ENCODE measurements at regions not wholly inside any gene's neighbourhood (a gene's known extent, or its start where the extent isn't known, plus 50 kb on each side); places are given as distances from the start of the nearest gene placed in this dataset.
"Not testable (repeated sequence)": the region's sequence is repeated elsewhere in the genome, so short reads cannot be mapped to it uniquely, and the experiment has no call there.

DNA sequence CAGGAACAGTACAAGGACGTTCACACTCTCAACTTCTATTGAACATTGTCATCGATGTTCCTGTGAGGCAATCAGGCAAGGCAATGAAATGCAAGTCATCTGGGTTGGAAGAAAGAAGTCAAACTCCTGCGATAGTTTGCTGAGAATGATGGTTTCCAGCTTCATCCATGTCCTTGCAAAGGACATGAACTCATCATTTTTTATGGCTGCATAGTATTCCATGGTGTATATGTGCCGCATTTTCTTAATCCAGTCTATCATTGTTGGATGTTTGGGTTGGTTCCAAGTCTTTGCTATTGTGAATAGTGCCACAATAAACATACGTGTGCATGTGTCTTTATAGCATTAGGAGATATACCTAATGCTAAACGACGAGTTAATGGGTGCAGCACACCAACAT is 180.0 kb downstream of the RTP5 start:
- not testable (repeated sequence) for DNase-seq (ENCODE audit: low spot score)

- DNase-seq (ENCODE audit: low spot score), result no peak
These were observed 181.9 kb downstream of the RTP5 start for GRCh38 chr2:242051463-242051862.

GRCh38 chr2:242052421-242052820 is 182.9 kb downstream of the RTP5 start:
- DNase-seq (ENCODE audit: low spot score), result no peak

DNA sequence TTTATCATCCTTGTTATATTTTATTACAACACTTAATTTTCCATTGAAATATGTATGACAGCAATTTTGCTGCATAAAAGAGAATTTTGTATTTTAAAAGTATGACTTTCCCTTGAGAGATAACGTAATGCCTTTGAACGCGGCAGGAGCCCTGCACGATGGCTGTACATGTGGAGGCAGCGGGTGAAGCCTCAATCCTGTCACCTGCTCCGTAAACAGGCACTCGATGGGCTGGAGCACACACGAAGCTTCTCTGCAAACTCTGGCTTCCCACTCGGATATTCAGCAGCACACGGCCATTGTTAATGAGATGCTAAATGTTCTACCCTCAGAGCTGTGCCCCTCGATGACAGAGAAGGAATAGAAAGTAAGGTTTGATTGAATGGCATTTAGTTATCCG is 184.4 kb downstream of the RTP5 start:
- no peak for DNase-seq (ENCODE audit: low spot score)

- DNase-seq (ENCODE audit: low spot score), result no peak
These were observed 184.9 kb downstream of the RTP5 start for GRCh38 chr2:242054406-242054805.

DNA sequence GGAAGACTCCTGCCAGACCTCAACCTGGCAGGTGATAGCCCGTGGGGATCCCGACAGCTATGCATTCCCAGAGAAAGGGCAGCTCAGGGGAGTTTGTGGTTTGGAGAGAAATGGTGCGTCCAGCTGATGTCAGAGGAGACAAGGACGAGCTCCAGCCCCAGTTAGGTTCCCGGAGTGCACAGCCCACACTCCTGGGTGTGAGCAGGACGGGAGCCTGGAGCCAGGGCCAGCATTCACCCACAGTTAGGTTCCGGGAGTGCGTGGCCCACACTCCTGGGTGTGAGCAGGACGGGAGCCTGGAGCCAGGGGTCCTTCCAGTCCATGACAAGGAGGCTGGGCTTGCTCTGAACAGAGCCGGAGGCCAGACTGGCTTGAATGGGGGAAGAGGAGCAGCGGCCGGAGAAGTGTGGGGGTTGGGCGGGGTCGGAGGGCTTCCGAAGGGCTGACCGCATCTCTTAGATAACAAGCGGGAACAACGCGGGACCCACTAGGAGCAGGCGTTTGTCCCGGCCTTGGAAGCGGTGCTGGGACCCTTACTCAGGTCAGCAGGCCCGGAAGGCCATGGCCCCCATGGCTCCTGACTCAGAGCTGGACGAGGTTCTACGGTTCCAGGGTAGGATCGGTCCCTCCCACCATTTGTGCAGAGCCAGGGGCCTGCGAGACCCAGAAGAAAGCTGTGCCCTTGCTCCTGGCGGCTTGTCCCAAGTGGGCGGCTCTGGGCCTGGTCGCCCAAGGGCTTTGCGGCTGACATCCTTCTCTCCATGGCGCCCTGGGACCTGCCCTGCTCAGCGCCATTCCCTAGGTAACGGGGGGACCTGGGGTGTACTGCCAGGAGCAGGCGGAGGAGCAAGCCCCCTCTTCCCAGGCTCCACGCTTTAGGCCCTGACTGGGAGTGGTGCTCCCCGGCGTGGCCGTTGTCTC is 185.6 kb downstream of the RTP5 start:
- no peak for DNase-seq (ENCODE audit: low spot score)

DNA sequence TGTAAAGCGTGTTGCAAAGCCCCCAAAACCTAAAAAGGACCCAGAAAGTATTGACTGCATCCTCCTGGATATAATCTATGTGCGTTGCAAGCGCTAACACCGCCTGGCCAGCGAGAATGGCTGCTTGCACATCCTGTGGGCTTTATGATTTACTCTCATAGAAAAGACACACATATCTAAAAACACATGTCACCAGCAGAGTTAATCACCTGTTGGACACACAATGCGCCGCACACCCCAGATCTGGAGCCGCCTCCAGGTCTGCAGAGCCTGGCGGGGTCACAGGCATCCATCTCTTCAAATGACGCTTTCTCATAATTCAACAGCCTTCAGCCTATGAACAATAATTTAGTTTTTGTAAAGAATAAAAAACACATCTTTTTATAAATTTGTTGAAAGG is 186.5 kb downstream of the RTP5 start:
- DNase-seq (ENCODE audit: low spot score), result no peak

DNA sequence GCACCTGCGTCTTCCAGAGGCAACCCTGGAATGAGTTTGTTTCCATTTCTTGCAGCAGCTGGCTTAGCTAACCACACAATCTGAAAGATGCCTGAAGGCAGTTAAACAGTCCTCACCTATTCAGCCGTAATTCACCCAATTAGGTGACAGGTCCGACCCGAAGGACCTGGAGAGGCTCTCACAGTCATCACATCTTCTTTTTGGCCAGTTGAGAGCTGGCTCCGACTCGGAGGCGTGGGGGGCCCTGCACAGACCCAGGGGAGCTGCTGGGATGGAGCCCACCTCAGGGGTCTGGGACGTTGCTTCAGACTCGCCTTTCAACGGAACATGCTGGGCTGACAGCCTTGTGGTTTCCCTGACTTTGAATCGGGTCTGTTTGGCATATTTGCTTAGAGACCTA is 187.3 kb downstream of the RTP5 start:
- DNase-seq (ENCODE audit: low spot score), result no peak

DNA sequence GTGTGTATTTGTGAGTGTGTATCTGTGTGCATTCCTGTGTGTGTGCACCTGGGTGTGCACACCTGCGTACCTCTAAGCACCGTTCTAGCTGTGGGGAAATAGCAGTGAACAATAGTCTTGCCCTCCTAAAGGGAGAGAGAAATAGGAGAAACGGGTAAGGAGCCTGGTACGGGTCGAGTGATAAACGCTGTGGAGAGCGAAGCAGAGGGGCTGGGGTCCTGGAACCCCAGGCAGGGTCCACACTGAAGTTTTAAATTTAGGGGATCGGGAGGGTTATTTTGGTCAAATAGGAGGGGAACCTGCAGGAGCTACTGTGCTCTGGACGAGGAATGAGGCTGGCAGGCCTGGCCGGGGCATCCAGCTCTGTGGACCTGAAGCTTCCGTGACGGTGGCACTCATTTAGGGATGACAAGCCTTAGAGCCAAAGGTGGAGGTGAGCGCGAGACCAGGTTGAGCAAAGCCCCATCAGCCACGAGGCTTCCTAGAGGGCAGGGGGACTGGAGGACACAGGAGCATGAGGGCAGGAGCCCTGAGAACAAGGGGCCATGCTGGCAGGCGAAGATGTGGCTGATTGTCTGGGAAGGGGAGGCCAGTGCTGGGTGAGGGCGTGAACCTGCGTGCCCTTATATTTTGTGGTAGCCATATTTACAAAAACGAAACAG is 188.0 kb downstream of the RTP5 start:
- DNase-seq (ENCODE audit: low spot score), result no peak

- DNase-seq (ENCODE audit: low spot score), result no peak
These were observed 188.7 kb downstream of the RTP5 start for GRCh38 chr2:242058116-242058680.

- DNase-seq (ENCODE audit: low spot score), result no peak
These were observed 190.0 kb downstream of the RTP5 start for GRCh38 chr2:242059566-242059965.

GRCh38 chr2:242060212-242060835 is 190.8 kb downstream of the RTP5 start:
- DNase-seq (ENCODE audit: low spot score), result no peak

DNA sequence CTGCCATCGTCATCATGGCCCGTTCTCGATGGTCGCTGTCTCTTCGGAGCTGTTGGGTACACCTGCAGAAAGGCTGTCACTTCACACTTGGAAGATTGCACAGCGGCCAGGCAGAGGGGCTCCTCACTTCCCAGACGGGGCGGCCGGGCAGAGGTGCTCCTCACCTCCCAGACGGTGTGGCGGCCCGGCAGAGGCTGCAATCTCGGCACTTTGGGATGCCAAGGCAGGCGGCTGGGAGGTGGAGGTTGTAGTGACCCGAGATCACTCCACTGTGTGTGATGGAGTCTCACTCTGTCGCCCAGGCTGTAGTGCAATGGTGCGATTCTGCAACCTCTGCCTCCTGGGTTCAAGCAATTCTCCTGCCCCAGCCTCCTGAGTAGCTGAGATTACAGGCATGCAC is 192.4 kb downstream of the RTP5 start:
- DNase-seq (ENCODE audit: low spot score), result not testable (repeated sequence)

DNA sequence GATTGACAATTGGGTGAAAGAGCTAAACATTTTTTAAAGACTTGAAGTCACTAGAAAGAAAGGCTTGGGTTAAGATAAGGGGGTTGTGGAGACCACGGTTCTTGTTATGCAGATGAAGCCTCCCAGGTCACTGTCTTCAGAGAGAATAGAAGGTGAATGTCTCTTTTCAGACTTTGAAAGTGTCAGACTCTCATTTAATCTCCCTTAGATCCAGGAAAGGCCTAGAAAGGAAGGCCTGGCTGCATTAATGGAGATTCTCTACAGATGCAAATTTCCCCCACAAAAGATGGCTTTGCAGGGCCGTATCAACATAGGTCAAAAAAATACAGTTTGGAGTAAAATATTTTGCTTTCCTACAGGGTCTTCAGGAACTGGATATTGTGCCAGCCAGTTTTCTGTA is 193.9 kb downstream of the RTP5 start:
- no peak for DNase-seq (ENCODE audit: low spot score)

DNA sequence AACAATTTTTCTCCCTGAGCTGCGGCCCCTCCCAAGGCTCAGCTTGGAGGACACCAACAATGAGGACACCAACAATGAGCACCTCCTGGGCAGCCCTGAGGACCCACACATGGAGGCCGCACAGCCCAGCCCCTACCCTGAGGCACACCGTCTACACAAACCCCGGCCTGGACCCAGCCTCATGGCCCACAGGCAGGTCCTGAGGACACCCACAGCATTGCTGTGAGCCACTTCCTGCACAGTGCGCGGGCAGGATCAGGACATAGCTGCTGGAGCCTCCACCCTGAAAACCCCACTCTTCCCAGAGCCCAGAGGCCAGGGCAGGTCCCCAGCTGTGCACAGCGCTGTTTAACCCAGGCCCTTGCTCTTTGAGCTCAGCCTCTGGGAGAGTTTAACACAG is 194.3 kb downstream of the RTP5 start:
- no peak for DNase-seq (ENCODE audit: low spot score)

DNA sequence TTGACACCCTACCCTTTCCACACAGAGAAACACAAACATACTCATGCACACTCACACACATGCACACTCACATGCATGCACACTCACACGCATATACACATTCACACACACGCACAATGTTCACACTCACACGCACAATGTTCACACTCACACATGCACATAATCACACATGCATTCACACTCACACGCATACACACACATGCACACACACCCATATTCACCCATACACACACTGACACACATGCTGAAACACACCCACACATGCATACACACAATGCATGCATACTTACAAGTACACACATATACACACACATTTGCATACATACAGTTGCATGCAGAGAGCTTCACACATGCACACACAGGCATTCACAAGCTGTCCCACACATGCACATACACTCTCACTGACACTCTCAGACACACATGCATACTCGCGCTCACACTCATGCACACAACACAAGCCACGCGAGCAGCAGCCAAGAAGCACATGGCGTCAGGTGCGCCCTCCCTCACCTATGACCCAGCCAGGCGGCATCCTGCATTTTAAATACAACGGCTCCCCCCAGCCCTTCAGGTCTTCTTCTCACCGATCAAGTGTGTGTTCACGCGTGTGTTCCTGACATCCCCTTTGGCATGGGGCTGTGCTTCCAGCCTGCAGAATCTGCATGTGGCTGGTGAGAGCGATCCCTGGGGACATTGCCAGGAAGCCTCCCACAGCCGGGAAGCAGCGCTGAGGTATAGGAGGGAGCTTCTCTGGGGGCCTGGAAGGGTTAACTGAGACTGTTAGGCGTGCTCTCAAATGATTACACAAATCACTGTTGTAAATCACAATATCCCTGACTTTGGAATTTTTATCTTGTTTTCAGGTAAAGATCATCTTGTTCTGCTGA is 195.1 kb downstream of the RTP5 start:
- DNase-seq (ENCODE audit: low spot score), result no peak

GRCh38 chr2:242065426-242065825 is 195.9 kb downstream of the RTP5 start:
- no peak for DNase-seq (ENCODE audit: low spot score)

GRCh38 chr2:242069018-242069417 is 199.5 kb downstream of the RTP5 start:
- DNase-seq (ENCODE audit: low spot score), result no peak

DNA sequence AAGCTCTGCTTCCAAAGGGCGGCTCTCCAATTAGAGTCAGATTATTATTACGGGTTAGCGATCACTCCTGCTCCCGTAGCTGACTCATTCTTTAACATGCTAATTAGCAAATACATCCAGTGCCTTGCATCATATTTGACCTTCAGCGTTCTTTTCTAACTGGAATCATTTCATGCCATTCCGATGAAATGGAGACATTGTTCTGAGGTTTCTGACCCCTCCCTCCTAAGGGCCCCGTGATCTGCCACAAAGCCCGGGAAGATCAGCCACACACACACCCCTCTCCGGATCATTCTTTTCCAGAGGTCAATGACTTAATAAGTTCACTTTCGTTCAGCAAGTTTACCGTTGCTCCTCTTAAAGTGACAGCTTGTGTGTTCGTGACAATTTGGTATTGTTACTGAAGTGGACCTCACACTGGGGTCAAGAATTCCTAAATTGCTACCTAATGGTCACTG is 200.4 kb downstream of the RTP5 start:
- DNase-seq (ENCODE audit: low spot score), result not testable (repeated sequence)

DNA sequence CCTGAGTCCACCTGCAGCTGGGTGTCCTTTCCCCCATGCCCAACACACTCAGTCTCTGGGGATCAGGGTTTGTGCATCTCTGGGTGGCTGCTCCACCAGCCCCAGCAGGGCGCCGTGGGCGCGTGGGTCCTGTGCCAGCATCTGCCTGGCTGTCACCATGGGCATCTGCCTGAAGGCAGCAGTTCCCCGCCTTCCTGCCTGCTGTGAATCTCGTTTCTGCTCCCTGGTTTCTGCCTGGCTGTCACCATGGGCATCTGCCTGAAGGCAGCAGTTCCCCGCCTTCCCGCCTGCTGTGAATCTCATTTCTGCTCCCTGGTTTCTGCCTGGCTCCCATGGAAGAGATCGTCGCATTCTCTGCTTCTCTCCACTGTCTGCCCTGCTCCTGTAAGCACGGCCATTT is 201.2 kb downstream of the RTP5 start:
- DNase-seq (ENCODE audit: low spot score), result not testable (repeated sequence)

DNA sequence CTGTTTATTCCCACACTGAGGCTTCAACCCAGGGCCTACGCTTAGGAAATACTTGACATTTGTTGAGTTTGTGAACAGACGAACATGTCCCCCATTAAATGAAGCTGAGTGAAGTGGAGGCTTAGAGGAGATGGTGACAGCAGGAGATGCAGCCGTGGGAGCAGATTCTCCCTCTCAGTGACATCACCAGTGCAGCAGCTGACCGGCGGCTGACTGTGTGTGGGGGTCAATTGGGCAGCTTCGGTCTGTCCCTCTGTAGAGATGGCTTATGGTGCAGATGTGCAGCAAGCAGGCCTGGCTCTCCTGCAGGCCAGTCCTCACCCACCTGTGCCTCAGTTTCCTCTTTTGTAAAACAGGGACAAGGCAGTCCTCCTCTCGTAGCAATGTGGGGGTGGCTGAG is 201.8 kb downstream of the RTP5 start:
- not testable (repeated sequence) for DNase-seq (ENCODE audit: low spot score)

DNA sequence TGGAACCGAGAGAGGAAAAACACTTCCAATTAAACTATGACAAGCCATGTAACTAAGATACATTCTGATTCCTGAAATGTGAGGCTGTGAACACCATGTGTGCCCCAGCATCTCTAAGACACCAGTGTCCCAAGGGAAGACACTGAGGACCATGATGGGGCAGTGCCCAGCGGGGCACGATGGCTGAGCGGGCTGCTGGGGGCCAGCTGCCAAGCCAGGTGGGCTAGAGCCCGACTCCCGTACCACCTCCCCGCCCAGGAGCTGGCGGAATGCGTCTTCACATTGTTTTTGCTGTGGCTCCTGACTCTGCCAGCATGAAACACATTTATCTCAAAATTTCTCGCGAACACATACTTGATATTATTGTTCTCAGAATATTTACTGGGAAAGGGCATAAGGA is 202.4 kb downstream of the RTP5 start:
- not testable (repeated sequence) for DNase-seq (ENCODE audit: low spot score)

Measured in kidney capillary endothelial cell (primary cell).